NCI-H146 (cell line): ENCODE measurements at regions not wholly inside any gene's neighbourhood (a gene's known extent, or its start where the extent isn't known, plus 50 kb on each side); places are given as distances from the start of the nearest gene placed in this dataset.

Experiments used
- DNase-seq: peaks from one replicate; lab custom pipeline; 2025; lab: John Stamatoyannopoulos, UW

DNA sequence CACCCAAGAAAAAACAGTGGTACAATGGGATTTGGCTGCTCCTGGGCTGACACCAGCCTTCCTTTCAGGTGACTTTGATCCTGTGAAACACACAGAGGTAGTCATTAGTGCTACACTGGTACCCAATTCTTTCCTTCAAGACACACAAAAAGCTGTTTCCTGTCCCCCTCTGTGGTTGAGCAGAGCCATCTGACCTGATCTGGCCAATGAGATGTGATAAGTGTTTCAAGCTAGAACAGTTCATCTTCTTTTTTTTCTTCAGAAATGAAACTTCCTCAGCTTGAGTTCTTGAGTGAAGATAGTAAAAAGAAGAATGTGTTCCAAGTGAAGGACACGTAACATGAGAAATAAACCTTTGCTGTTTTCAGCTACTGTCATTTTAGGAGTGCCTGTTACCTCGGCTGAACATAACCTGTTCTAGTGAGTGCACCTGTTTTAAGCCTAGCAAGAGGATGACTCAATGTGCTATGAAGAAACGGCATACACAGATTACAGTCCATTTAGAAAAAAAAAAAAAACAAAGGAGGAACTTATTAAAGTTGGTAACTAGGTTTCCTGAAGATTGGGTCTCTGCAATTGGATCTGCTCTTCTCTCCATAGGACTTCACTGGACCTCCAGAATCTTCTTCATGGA is 287.8 kb downstream of the GAS1 start:
- no peak for DNase-seq

DNA sequence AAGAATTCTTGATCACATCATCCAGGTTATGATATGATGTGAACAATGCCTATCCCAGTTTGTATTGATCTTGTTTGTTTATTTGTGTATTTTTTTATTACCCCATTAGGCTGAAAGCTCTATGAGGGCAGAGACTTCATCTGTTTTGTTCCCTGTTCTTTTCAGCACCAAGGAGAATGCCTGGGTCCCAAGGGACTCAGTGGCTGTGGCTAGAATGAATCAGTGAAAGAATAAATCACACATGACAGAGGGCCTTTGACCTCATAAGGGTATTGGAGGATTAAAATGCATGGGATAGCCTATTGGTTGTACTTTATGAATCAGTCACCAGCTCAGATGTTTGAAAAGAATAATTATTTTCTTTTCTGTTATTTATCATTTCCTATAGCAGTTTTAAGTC is 292.2 kb downstream of the GAS1 start:
- DNase-seq, result no peak

DNA sequence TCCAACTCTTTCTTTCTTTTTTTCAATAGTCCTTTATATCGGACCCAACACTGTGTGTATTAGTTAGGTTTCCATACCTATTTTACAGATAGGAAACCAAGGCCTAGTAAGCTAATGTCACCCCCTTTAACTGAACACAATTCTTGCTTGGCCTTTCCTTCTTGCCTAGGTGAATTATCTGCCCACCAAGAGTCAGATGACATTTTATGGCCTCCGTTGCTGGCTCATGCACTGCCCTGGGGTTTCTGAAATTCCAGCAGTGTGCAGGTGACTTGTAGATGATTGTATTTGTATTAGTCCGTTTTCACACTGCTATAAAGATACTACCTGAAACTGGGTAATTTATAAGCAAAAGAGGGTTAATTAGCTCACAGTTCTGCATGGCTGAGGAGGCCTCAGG is 293.8 kb downstream of the GAS1 start:
- no peak for DNase-seq

DNA sequence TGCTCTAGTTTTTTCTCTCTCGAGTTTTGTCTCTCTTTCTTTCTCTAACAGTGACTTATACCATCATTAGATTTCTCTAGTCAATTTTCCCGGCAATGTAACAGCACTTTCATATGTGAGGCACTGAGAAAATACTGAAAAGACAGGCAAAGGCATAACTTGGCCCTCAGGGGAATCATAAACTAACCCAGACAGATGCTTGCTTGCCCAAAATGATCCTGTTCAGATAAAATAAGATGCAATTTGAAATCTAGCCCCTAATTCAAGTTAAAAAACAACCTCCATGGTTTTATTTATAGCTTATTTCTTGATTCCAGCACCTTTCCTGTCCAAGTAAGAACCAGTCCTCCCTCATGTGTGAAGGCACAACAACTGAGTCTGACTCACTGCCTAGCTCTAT is 294.6 kb downstream of the GAS1 start:
- DNase-seq, result no peak

DNA sequence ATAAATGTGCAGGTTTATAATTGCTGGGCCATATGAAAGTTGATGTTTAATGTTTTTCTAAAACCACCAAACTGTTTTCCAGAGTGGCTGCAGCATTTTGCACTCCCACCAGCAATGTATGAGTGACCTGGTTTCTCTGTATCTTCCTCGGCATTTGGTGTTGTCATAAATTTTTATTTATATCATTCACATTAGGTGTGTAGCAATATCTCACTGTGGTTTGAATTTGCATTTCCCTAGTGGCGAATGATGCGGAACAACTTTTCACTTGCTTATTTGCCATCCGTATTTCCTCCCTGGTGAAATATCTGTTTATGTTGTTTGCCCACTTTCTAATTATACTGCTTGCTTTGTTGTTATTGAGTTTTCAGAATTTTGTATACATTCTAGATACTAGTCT is 295.7 kb upstream of the TUT7 start:
- no peak for DNase-seq

DNA sequence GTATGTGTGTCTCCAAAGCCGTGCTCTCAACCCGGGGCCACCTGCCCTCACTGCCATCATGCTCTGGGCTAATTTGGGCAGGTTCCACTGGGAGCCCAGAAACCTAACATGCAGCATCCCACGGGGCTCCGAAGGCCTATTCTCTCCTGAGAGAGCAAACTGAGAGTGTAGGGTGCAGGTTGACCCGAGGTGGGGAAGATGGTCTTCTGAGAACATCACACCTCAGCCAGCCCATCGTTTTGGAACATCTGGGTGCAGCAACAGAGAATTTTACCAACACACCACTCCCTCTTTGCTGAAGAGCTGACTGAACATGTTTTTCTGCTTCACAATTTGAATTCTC is 294.6 kb upstream of the TUT7 start:
- DNase-seq, result no peak

DNA sequence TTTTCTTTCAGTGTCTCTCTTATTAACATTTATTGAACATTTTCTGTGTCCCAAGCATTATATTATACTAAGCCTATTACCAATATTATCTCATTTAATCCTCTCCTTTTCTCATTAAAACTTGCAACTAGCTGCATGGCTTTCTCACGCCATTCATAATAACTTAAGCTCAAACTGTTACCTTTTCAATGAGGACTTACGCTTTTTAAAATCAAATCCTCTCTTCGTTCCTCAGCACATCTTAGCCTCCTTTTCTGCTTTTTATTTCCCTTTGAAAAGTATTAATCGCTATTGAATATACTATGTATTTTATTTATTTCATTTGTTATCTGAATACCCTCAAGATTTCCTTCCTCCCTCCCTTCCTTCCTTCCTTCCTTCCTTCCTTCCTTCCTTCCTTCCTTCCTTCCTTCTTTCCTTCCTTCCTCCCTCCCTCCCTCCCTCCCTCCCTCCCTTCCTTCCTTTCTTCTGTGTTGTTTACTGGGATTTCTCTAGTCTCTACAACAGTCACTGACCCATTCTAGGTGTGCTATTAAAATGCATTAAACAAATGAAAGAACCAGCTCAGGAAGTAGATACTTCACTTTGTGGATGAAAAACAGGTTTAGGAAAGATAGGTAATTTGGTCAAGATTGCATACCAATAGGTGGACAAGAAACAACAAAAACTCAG is 294.1 kb upstream of the TUT7 start:
- no peak for DNase-seq

DNA sequence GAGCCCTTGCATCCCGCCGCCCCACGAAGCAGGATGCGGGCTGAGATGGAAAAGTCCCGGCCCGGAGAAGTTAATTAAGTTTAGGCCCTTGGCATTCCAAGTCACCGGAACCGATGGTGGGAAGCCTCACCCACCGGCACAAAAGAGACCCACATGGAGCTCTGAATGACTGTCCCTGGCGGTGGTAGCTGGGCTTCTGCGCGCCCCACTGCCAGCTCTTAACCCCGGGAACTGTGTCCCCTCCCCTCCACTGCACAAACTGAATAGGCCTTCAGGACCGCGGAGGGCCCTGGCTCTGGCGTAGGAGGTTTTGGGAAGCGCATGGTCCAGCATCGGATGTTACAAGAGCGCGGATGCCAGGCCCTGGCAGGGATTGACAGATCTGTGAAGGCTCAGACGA is 291.1 kb upstream of the TUT7 start:
- no peak for DNase-seq

DNA sequence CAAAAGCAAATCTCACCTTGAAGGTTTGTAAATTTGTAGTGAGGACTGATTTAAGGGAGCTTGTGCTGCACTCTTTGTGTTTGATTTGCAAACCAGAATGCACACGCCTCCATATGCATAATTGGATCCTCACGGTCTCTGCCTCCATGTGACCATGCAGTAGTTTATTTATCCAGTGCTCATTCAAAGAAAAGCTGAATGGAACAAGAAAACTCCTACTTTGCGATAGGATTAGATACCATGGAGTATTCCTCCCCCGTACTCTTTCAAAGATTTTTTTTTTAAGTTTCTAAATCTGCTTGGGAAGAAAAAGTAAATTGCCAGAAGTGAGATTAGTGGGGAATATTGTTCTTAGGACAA is 290.4 kb upstream of the TUT7 start:
- no peak for DNase-seq

DNA sequence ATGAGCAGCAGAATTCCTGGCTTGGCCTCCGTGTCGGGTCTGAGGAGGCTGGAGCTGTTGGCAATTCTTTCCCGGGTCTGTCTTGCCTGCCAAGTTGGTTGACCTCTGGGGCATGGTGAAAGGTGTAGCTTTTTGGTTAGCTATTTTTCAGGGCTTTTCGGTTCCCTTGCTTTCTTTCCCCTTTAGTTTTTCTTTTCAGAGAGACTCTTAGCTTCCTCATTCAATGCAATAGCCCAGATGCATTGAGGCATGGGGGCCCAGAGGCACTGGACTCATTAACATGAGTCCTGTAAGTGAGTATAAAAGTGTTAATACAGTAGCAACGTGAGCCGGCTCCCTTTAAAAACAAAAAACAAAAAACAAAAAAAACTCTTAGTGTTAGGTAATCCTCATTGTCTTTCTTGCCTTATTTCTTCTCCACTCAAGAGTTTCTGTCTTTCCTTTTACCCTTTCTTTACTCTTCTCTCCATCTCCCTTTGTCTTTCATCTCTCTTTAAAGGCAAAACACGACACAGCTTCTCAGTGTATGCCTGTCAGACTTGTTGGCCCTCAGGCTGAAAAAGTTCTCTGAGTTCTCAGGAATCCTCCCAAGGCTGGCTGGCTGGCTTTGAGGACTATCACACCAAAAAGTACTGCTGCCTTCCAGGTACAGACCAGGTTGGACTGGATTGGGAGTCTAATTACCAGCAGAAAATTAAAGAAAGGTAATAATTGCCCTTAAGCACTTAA is 289.9 kb upstream of the TUT7 start:
- DNase-seq, result no peak

DNA sequence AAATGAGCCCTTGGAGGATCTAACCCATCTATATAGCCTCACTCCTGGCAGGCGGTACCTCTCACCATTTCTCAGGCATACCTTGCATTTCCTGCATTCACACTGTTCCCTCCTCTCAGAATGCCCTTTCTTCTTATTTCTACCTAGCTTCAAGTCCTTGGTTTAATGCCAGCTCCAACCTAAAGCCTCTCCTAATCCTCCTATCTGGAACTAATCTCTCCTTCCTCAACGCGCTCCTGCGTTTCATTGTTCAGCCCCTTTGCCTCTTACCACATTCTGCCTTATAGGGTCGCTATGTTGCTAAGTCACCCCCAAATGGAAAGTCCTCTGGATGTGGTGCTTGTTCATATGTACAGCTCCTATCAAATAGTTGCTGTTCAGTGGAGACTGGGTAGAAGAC is 288.5 kb upstream of the TUT7 start:
- no peak for DNase-seq

DNA sequence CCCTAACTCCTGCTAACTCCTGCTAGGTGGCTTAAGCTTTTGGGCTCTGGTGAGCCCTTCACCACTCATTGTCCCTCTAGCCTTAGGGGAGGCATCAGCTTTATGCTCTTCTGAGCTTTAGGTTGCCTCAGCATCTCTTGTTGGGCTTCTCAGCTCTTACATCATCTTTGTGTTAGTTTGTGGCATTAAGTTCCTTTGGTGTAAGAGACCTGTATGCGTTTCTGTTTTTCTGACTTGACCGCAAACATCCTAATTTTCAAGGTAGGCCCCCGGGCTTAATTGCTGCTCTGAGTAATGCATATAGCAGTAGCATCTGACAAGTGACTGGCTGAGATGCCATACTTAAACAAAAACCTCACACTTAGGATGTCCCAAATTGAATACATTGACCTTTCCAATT is 287.8 kb upstream of the TUT7 start:
- no peak for DNase-seq

DNA sequence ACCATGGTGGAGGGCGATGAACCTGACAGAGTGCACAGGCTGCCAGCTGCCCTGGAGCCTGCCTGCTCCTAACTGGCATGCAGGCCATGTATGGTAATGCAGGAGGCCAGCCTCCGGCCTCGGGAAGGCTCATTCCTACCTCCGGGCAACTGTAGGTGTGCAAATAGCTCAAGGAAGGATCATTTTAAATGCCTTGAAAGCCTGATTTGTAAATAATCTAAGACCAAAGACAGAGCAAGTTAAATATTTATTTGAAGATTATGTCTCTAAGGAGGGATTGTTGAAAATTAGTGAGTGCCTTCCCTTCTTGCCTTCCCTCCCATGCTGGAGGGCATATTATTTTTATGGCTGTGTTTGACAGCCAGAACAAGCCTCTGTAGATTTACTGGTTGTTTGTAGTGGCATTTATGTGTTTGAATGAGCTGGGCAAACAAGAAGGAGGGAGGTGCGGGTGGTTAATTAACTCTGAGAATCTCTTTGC is 285.7 kb upstream of the TUT7 start:
- DNase-seq, result no peak

DNA sequence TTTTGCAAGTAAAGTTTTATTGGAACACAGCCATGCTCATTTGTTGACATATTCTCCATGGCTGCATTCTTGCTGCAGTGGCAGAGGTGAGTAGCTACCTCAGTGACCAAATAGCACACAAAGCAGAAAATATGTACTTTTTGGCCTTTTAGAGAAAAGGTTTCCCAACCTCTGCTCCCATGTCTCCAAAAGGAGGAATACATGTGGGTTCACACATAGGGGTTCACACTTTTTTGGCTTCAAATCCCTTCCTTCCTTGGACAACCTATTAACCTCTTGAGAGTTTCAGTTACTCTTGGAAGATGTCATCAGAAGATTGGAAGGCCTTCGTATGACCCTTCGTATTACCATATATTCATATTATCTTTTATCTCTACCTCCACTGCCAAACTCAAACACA is 285.1 kb upstream of the TUT7 start:
- DNase-seq, result no peak

DNA sequence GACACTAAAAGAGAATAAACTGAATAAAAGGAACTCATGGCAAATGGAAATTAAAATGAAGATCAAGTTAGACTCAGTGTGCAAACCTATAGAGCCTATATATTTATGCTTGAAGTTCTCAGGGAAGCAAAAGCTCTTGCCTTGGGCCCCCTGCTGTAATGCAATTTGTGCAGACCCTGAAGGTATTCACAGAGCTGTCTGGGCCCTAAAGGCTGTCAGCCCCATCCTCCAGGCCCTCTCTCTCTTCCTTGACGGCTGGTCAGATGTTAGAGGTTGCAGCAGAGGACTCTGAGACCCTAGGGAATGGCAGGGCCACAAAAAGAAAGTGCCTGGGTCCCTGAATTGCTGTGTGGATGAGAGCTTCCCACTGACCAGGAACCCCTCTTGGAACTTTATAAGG is 283.9 kb upstream of the TUT7 start:
- DNase-seq, result no peak

DNA sequence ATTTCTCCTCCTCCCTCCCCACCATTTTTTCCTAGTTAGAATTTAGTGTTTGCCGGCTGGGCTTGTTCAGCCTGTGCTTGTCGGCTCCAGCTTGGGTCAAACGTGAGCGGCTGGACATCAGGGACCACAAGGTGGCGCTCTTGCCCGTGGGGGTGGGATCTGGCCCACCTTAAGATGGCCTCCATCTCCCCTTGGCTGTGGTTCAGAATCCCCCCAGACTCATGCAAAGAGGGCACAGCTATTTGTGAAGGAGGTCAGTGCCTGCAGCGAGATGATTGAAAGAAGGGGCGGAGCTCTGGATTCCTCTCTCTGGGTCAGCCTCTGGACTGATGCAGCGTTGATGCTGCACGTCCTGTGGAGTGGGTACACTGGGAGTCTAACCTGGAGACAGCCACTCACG is 283.3 kb upstream of the TUT7 start:
- no peak for DNase-seq

DNA sequence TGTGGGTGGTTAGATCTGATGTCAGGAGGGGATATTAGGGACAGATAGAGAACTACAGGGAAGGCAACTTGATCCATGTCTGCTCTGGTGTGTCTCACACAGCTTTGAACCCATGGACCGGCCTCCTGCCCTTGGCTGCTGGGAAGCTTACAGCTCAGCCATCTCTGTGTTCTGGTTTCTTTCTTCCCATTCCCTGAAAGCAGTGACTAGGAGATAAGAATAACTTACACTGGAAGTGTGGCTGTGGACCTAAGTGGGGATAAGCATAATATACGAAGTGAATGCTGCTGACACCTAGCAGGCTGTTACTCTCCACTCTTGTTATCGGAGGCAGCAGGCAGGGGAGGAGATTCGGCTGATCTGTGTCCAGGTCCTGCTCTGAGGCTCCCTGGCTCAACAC is 282.3 kb upstream of the TUT7 start:
- no peak for DNase-seq

DNA sequence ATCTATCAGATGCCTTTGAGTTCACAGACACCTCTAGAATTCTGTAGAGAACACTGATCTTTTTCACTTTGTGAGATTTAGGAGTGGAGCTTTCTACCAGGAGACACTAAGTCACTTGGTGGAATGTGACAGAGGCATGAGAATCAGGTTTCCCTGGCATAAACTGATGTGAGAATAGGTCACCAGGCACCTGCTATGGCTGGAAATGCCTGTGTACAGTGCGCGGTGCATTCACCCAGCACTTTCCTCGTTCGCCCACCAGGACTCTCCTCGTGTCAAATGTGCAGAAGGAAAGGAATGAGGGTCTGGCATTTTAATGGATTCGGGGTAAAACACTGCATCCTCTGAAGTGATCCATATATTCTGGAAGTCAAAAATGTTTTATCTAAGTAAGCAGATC is 281.8 kb upstream of the TUT7 start:
- no peak for DNase-seq

DNA sequence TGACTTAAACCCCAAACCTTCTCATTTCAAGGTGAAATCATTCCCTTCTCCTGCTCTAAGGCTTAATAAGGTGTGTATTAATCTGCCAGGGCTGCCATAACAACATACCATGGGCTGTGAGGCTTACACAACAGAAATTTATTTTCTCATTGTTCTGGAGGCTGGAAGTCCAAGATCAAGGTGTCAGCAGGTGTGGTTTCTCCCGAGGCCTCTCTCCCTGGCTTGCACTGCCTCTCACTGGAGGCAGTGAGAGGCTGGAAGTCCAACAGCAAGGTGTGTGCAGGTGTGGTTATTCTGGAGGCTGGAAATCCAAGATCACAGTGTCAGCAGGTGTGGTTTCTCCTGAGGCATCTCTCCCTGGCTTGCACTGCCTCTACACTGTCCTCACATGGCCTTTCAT is 280.3 kb upstream of the TUT7 start:
- no peak for DNase-seq

DNA sequence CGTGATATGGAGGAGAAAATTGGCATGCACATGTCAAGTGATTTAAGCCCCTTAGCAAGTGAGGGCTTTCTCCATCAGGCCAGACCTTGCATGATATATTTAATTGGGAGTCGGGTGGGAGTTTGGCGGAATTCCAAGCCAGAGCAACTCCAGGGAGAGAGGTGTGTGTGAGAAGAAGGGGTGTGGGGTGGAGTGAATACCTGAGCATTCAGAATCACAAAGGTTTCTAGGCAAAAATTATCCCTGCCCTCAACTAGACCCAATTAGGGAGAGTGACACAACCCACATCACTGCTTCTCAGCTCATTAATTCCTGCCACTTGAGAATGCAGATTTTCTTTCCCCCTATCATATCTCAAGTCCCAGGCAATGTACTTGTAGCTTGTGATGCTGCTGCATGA is 279.7 kb upstream of the TUT7 start:
- no peak for DNase-seq

DNA sequence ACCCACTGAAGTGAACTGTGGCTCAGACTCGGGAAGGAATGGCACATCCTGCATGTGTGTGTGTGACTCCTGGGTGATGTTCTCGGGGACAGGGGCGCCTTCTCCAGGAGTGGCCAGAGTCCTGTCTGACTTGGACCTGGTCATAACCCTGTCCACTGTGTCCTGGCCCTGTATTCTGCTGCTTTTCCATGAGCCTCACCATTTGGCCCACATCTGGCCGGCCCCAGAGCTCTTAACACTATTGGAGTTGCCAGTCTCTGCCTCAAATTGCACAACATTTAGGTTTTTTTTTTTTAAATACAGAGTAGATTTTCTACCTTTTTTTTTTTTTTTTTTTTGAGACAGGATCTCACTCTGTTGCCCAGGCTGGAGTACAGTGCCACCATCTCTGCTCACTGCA is 278.3 kb upstream of the TUT7 start:
- DNase-seq, result no peak

DNA sequence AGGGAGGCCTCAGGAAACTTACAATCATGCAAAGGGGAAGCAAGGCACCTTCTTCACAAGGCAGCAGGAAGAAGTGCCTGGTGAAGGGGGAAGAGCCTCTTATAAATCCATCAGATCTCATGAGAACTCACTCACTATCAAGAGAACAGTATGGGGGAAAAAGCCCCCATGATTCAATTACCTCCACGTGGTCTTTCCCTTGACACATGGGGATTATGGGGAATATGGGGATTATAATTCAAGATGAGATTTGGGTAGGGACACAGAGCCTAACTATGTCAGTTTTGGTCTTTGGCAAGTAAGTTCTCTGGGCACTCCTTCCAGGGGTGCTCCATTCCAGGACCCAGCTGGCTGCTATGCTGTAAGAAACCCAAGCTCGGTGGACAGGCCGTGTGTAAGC is 275.3 kb upstream of the TUT7 start:
- DNase-seq, result no peak

DNA sequence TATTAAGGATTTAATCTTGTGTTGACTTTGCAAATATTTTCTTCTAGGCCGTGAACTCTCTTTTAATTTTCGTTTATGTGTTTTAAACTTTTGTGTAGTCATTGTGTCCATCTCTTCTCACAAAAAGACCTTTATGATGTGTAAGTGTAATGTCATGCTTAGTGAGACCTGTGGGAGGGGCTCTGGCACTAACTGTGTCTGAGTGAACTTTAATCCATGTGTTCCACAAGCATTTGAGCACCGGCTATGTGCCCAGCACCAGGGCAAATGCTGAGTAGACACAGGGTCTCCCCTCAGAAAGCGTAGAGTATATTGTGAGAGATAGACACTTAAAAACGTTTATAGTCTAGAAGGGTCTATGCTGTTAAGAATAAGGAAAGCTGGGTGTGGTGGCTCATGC is 272.6 kb upstream of the TUT7 start:
- DNase-seq, result no peak

DNA sequence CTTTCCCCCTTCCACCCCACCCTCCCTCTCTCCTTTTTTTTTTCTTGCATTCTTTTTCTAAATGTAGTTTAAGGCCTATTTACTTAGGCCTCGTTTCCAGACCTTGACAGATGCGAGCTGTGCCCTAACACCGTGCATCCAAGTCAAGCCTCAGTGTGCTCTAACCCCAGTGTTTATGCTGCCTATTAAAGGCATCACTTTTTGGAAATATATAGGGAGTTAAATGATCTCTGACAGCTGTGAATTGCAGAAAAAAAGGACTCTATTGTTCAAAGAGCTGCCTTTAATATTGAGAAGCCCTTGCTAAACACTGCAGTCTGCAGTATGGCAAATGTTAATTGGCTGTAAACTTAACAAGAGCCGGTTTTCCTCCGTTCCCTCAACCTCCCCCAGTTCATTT is 270.4 kb upstream of the TUT7 start:
- no peak for DNase-seq
